H7 (cell line): ENCODE measurements at regions not wholly inside any gene's neighbourhood (a gene's known extent, or its start where the extent isn't known, plus 50 kb on each side); places are given as distances from the start of the nearest gene placed in this dataset.

Experiments used
- DNase-seq: peaks from one replicate; pipeline ENCODE4 v3.0.0; 2012
- H3K27me3 ChIP-seq: 2 replicates; pipeline ENCODE4 v1.6.0; 2011; ENCODE audit warnings: mild to moderate bottlenecking, low read length; ENCODE audit not compliant: control insufficient read depth, insufficient read depth
- H3K36me3 ChIP-seq: replicated peaks from 2 replicates; pipeline ENCODE4 v1.5.1; 2011; ENCODE audit warnings: low read length; ENCODE audit not compliant: control insufficient read depth, insufficient read depth
- H3K4me3 ChIP-seq: 2 replicates; pipeline ENCODE4 v1.5.1; 2011; ENCODE audit warnings: low read depth, mild to moderate bottlenecking, control low read depth, low read length, moderate library complexity; ENCODE audit not compliant: insufficient read depth

- DNase-seq = no peak
- no peak overlapping the region for H3K4me3 ChIP-seq
- no peaks in the 10 kb centered on the region for H3K27me3 ChIP-seq
- no peaks in the 10 kb centered on the region for H3K36me3 ChIP-seq
Observed at GRCh38 chr4:163654621-163655020, 160.1 kb downstream of the TMA16 start.

- no peak for DNase-seq
- Histone ChIP-seq H3K27me3 (no peaks in the 10 kb centered on the region), H3K36me3 (no peaks in the 10 kb centered on the region), H3K4me3 (no peak overlapping the region)
Observed at GRCh38 chr4:163660636-163661035, 166.1 kb downstream of the TMA16 start.

GRCh38 chr4:163662768-163663167 lies 168.3 kb downstream of the TMA16 start:
- no peak for DNase-seq
- no peaks in the 10 kb centered on the region for H3K36me3 ChIP-seq
- no peaks in the 10 kb centered on the region for H3K27me3 ChIP-seq
- H3K4me3 ChIP-seq = no peak overlapping the region

- DNase-seq = no peak
- no peak overlapping the region for H3K4me3 ChIP-seq
- H3K27me3 ChIP-seq = no peaks in the 10 kb centered on the region
- H3K36me3 ChIP-seq = no peaks in the 10 kb centered on the region
Observed at GRCh38 chr4:163663454-163664225, 169.2 kb downstream of the TMA16 start.

GRCh38 chr4:163665101-163665500 lies 170.6 kb downstream of the TMA16 start:
- H3K27me3 ChIP-seq = no peaks in the 10 kb centered on the region
- DNase-seq = no peak
- H3K36me3 ChIP-seq = no peaks in the 10 kb centered on the region
- H3K4me3 ChIP-seq = no peak overlapping the region

- Histone ChIP-seq H3K27me3 (no peaks in the 10 kb centered on the region), H3K36me3 (no peaks in the 10 kb centered on the region), H3K4me3 (no peak overlapping the region)
- DNase-seq = no peak
Observed at GRCh38 chr4:163665521-163666331, 171.2 kb downstream of the TMA16 start.

GRCh38 chr4:163666332-163666873 lies 171.9 kb downstream of the TMA16 start:
- H3K27me3 ChIP-seq = no peaks in the 10 kb centered on the region
- H3K4me3 ChIP-seq = no peak overlapping the region
- no peak for DNase-seq
- H3K36me3 ChIP-seq = no peaks in the 10 kb centered on the region

GRCh38 chr4:163672751-163673150 lies 178.3 kb downstream of the TMA16 start:
- H3K27me3 ChIP-seq = no peaks in the 10 kb centered on the region
- DNase-seq = no peak
- H3K36me3 ChIP-seq = no peaks in the 10 kb centered on the region
- H3K4me3 ChIP-seq = no peak overlapping the region

GRCh38 chr4:163673848-163674697 lies 179.6 kb downstream of the TMA16 start:
- Histone ChIP-seq H3K36me3 (no peaks in the 10 kb centered on the region), H3K4me3 (no peak overlapping the region), H3K27me3 (no peaks in the 10 kb centered on the region)
- no peak for DNase-seq

- peak; percentile 31 for DNase-seq
- H3K36me3 ChIP-seq = no peaks in the 10 kb centered on the region
Observed at GRCh38 chr4:163679189-163679588, 184.7 kb downstream of the TMA16 start.

GRCh38 chr4:163680386-163681098 lies 186.1 kb downstream of the TMA16 start:
- no peak for DNase-seq
- no peaks in the 10 kb centered on the region for H3K27me3 ChIP-seq
- H3K4me3 ChIP-seq = no peak overlapping the region
- no peaks in the 10 kb centered on the region for H3K36me3 ChIP-seq

More at GRCh38 chr4:163679189-163679588, 184.7 kb downstream of the TMA16 start:
- Histone ChIP-seq H3K27me3 (no peaks in the 10 kb centered on the region), H3K4me3 (no peak overlapping the region)

- no peak overlapping the region for H3K4me3 ChIP-seq
- no peaks in the 10 kb centered on the region for H3K36me3 ChIP-seq
- H3K27me3 ChIP-seq = no peaks in the 10 kb centered on the region
- peak; percentile 52 for DNase-seq
Observed at GRCh38 chr4:163681208-163681821, 186.8 kb downstream of the TMA16 start.

GRCh38 chr4:163688856-163689255 lies 194.4 kb downstream of the TMA16 start:
- no peak for DNase-seq

More at GRCh38 chr4:163688856-163689255, 194.4 kb downstream of the TMA16 start:
- H3K36me3 ChIP-seq = no peaks in the 10 kb centered on the region
- H3K4me3 ChIP-seq = no peak overlapping the region
- no peaks in the 10 kb centered on the region for H3K27me3 ChIP-seq
